ENCODE measurements at regions not wholly inside any gene's neighbourhood (a gene's known extent, or its start where the extent isn't known, plus 50 kb on each side); places are given as distances from the start of the nearest gene placed in this dataset.

DNA sequence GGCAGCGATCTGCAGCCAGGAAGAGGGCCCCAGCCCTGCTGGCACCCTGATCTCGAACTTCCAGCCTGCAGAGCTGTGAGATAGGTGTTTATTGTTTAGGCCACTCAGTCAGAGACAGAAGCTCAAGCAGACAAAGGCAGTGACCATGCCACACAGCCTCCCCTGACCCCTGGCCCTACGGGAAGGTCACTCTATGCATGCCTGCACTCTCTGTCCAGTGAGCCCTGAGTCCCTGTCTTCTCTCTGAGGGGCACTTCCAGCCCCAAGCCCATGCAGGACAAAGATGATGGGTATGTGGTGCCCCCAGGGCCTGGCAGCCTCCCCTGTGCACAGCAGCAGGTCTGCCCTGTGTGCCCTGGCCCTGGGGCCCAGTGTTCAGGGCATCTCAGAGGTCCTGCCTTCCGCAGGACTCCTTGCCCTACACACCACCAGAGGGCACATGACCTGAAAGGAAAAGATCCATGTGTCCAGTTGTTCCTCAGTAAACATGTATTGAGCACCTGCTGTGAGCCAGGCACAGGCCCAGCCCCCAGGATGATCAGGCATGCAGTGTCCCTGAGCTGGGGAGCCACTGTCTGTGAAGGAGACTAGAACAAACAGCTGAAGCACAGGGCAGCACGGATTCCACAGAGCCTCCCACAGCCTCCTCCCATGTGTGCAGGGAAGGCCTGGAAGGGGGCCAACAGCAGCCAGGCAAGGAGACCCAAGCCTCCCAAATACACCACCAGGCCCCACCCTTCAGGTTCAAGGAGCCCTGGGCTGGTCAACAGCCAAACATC lies 109.3 kb downstream of the ATPSCKMT start:
- TF ChIP-seq, protein P1, sequence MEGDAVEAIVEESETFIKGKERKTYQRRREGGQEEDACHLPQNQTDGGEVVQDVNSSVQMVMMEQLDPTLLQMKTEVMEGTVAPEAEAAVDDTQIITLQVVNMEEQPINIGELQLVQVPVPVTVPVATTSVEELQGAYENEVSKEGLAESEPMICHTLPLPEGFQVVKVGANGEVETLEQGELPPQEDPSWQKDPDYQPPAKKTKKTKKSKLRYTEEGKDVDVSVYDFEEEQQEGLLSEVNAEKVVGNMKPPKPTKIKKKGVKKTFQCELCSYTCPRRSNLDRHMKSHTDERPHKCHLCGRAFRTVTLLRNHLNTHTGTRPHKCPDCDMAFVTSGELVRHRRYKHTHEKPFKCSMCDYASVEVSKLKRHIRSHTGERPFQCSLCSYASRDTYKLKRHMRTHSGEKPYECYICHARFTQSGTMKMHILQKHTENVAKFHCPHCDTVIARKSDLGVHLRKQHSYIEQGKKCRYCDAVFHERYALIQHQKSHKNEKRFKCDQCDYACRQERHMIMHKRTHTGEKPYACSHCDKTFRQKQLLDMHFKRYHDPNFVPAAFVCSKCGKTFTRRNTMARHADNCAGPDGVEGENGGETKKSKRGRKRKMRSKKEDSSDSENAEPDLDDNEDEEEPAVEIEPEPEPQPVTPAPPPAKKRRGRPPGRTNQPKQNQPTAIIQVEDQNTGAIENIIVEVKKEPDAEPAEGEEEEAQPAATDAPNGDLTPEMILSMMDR (tag by site-specific recombination; IDR thresholded peaks at IDR 0.05), result peak; percentile 50
- no peak for TF ChIP-seq ZNF530 (tag by site-specific recombination; IDR thresholded peaks at IDR 0.05; ENCODE audit: low read depth)
- TF ChIP-seq ZNF747 (tag by site-specific recombination; IDR thresholded peaks at IDR 0.05), result no peak
- TF ChIP-seq ZNF768 (tag by site-specific recombination; IDR thresholded peaks at IDR 0.05), result no peak
- TF ChIP-seq PRDM6 (tag by site-specific recombination; IDR thresholded peaks at IDR 0.05), result no peak
- TF ChIP-seq PRDM10 (tag by site-specific recombination; IDR thresholded peaks at IDR 0.05), result no peak
- no peak for TF ChIP-seq ZNF274 (IDR thresholded peaks at IDR 0.05; ENCODE audit: low read length)
- TF ChIP-seq ZNF274 (tag by site-specific recombination; IDR thresholded peaks at IDR 0.05; ENCODE audit: borderline replicate concordance), result no peak
- TF ChIP-seq ZNF664 (tag by site-specific recombination; IDR thresholded peaks at IDR 0.05), result no peak
- no peak for TF ChIP-seq ZBTB8A (tag by site-specific recombination; IDR thresholded peaks at IDR 0.05)
- TF ChIP-seq, protein P2, sequence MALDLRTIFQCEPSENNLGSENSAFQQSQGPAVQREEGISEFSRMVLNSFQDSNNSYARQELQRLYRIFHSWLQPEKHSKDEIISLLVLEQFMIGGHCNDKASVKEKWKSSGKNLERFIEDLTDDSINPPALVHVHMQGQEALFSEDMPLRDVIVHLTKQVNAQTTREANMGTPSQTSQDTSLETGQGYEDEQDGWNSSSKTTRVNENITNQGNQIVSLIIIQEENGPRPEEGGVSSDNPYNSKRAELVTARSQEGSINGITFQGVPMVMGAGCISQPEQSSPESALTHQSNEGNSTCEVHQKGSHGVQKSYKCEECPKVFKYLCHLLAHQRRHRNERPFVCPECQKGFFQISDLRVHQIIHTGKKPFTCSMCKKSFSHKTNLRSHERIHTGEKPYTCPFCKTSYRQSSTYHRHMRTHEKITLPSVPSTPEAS (tag by site-specific recombination; IDR thresholded peaks at IDR 0.05), result no peak
- TF ChIP-seq ZXDB (tag by site-specific recombination; IDR thresholded peaks at IDR 0.05), result no peak
- TF ChIP-seq, protein P3, sequence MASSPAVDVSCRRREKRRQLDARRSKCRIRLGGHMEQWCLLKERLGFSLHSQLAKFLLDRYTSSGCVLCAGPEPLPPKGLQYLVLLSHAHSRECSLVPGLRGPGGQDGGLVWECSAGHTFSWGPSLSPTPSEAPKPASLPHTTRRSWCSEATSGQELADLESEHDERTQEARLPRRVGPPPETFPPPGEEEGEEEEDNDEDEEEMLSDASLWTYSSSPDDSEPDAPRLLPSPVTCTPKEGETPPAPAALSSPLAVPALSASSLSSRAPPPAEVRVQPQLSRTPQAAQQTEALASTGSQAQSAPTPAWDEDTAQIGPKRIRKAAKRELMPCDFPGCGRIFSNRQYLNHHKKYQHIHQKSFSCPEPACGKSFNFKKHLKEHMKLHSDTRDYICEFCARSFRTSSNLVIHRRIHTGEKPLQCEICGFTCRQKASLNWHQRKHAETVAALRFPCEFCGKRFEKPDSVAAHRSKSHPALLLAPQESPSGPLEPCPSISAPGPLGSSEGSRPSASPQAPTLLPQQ (tag by site-specific recombination; IDR thresholded peaks at IDR 0.05), result no peak

All from HEK293 (cell line).